A549 (cell line): ENCODE measurements at regions not wholly inside any gene's neighbourhood (a gene's known extent, or its start where the extent isn't known, plus 50 kb on each side); places are given as distances from the start of the nearest gene placed in this dataset.

Experiments
- ATAC-seq, 2 experiments: fragments of 200-7000 bp in 1 of 2; fragments of >200 bp in 1 of 2; cut with Nextera tagmentation in 1 of 2; cut with Tn5 transposase in 1 of 2; 3 replicates each; pipeline versions ENCODE4 v1.8.0 to v1.9.1; 2018 to 2020; ENCODE audit warnings: mild to moderate bottlenecking in 1 of 2, moderate library complexity in 1 of 2
- CTCF ChIA-PET: fragments of 300-600 bp; sonication (Branson Sonifier 250); formaldehyde crosslinking; extraction: SDS; loops from one replicate; lab custom pipeline; 2021; ENCODE audit warnings: antibody characterized with exemption, inconsistent platforms; lab: Yijun Ruan, JAX
- POLR2A ChIA-PET: fragments of 350-600 bp; formaldehyde crosslinking; extraction: SDS; loops from one replicate; lab custom pipeline; 2021; ENCODE audit warnings: antibody characterized with exemption, inconsistent platforms; lab: Yijun Ruan, JAX
- DNase-seq, 2 experiments: peaks; one replicate each; pipeline versions ENCODE4 v3.0.0 to v3.0.0-alpha.2; 2011 to 2016; ENCODE audit warnings: low read depth in 1 of 2, low spot score in 1 of 2
- FAIRE-seq: peaks from 2 replicates; lab custom pipeline; 2011; peaks lifted over from hg19 to GRCh38; lab: Jason Lieb, UNC
- H3K27ac ChIP-seq, 2 experiments: fragments of >200 bp; sonication (Bioruptor Twin); formaldehyde crosslinking; 3 replicates each; pipeline ENCODE4 v1.5.1; 2016 to 2017
- H3K4me1 ChIP-seq: fragments of >200 bp; sonication (Bioruptor Twin); formaldehyde crosslinking; 3 replicates; pipeline ENCODE4 v1.6.1; 2016
- H3K4me2 ChIP-seq: fragments of >200 bp; sonication (Bioruptor Twin); formaldehyde crosslinking; 3 replicates; pipeline ENCODE4 v1.6.1; 2016
- H3K4me3 ChIP-seq: fragments of >200 bp; sonication (Bioruptor Twin); formaldehyde crosslinking; 3 replicates; pipeline ENCODE4 v1.5.1; 2016
- H3K9me3 ChIP-seq: fragments of >200 bp; sonication (Bioruptor Twin); formaldehyde crosslinking; 3 replicates; pipeline ENCODE4 v1.6.1; 2016
- ATOH8 ChIP-seq: fragments of 250-450 bp; sonication (Bioruptor Pico); IDR thresholded peaks from 2 replicates; pipeline ENCODE4 v1.5.0; 2020; ENCODE audit warnings: low read depth, mild to moderate bottlenecking, moderate library complexity
- CBX8 ChIP-seq: fragments of 200-600 bp; sonication (generic); IDR thresholded peaks from 2 replicates; pipeline ENCODE4 v1.6.1; 2016
- CTCF ChIP-seq: fragments of >200 bp; sonication (Bioruptor Twin); formaldehyde crosslinking; IDR thresholded peaks from 3 replicates; pipeline ENCODE4 v1.5.1; 2016
- EHMT2 ChIP-seq: fragments of 200-600 bp; sonication (generic); IDR thresholded peaks from 2 replicates; pipeline ENCODE4 v1.6.1; 2016; ENCODE audit warnings: antibody characterized with exemption, low read depth, mild to moderate bottlenecking, moderate library complexity
- FOSB ChIP-seq: fragments of 250-450 bp; sonication (Bioruptor Pico); IDR thresholded peaks from 2 replicates; pipeline ENCODE4 v1.5.0; 2020; ENCODE audit warnings: mild to moderate bottlenecking, moderate library complexity
- FOSL2 ChIP-seq, 2 experiments: fragments of 450-650 bp in 1 of 2; fragments of >200 bp in 1 of 2; sonication (Bioruptor Twin) in 1 of 2; formaldehyde crosslinking; IDR thresholded peaks; 2 replicates each; pipeline versions ENCODE4 v1.5.0 to v1.6.1; 2016 to 2020; ENCODE audit warnings: mild to moderate bottlenecking in 1 of 2, moderate library complexity in 1 of 2
- GATA3 ChIP-seq: IDR thresholded peaks from 2 replicates; pipeline ENCODE4 v1.6.1; 2012; ENCODE audit warnings: borderline replicate concordance
- HEYL ChIP-seq: fragments of 250-450 bp; sonication (Bioruptor Pico); IDR thresholded peaks from 2 replicates; pipeline ENCODE4 v1.8.0; 2021; ENCODE audit warnings: mild to moderate bottlenecking, moderate library complexity
- JUNB ChIP-seq: fragments of >200 bp; sonication (Bioruptor Twin); formaldehyde crosslinking; IDR thresholded peaks from 2 replicates; pipeline ENCODE4 v1.6.1; 2016
- KDM1A ChIP-seq: fragments of 200-600 bp; sonication (generic); IDR thresholded peaks from 2 replicates; pipeline ENCODE4 v1.6.1; 2016; ENCODE audit warnings: low read depth, mild to moderate bottlenecking
- MAZ ChIP-seq: fragments of 150-350 bp; IDR thresholded peaks from 2 replicates; pipeline ENCODE4 v1.6.1; 2014; ENCODE audit warnings: antibody characterized with exemption, low read depth, low read length, borderline replicate concordance
- NFE2L2 ChIP-seq: fragments of 150-350 bp; conservative IDR thresholded peaks from 2 replicates; pipeline ENCODE4 v1.6.1; 2014; ENCODE audit warnings: low read length
- NR3C1 ChIP-seq: fragments of >200 bp; sonication (Bioruptor Twin); formaldehyde crosslinking; IDR thresholded peaks from 3 replicates; pipeline ENCODE4 v1.6.1; 2017
- PBX3 ChIP-seq: IDR thresholded peaks from 2 replicates; pipeline ENCODE4 v1.6.1; 2012
- RCOR1 ChIP-seq: fragments of 150-350 bp; IDR thresholded peaks from 2 replicates; pipeline ENCODE4 v1.6.1; 2014; ENCODE audit warnings: antibody characterized with exemption, low read length, low read depth
- RFX5 ChIP-seq: fragments of 450-650 bp; IDR thresholded peaks from 2 replicates; pipeline ENCODE4 v1.7.1; 2014; ENCODE audit warnings: antibody characterized with exemption, mild to moderate bottlenecking, moderate library complexity
- RNF2 ChIP-seq: fragments of 200-600 bp; sonication (generic); IDR thresholded peaks from 2 replicates; pipeline ENCODE4 v1.6.1; 2016; ENCODE audit warnings: low read depth, mild to moderate bottlenecking, antibody characterized with exemption, moderate library complexity, borderline replicate concordance
- SREBF2 ChIP-seq: fragments of 450-650 bp; IDR thresholded peaks from 2 replicates; pipeline ENCODE4 v1.6.1; 2014; ENCODE audit warnings: mild to moderate bottlenecking, moderate library complexity
- TFCP2L1 ChIP-seq: fragments of 250-450 bp; sonication (Bioruptor Pico); IDR thresholded peaks from 2 replicates; pipeline ENCODE4 v1.5.0; 2021; ENCODE audit warnings: mild to moderate bottlenecking
- USF2 ChIP-seq: fragments of 450-650 bp; IDR thresholded peaks from 2 replicates; pipeline ENCODE4 v1.6.1; 2014; ENCODE audit warnings: antibody characterized with exemption
- ZFP36 ChIP-seq: fragments of 450-650 bp; IDR thresholded peaks from 2 replicates; pipeline ENCODE4 v1.6.1; 2014; ENCODE audit warnings: borderline replicate concordance; ENCODE audit not compliant: partially characterized antibody
- ZNF302 ChIP-seq: fragments of 250-450 bp; sonication (Bioruptor Pico); IDR thresholded peaks from 2 replicates; pipeline ENCODE4 v1.9.0; 2021; ENCODE audit warnings: inconsistent platforms, mild to moderate bottlenecking, moderate library complexity
- WGBS: methylation state at CpG from one replicate; pipeline ENCODE4 v1.1.6; 2017; ENCODE audit errors: missing lambda C conversion rate; 5-methylcytosine and 5-hydroxymethylcytosine counted together

GRCh38 chr15:70387993-70388392, 290.3 kb upstream of the TLE3 start (continued):
- TF ChIP-seq PBX3: no peak
- TF ChIP-seq ZNF302 (CRISPR knock-in tag): no peak
- no peak for TF ChIP-seq GATA3
- no peak for TF ChIP-seq CBX8
- TF ChIP-seq RNF2: no peak
- TF ChIP-seq, all 56 proteins: peak for 0

DNA sequence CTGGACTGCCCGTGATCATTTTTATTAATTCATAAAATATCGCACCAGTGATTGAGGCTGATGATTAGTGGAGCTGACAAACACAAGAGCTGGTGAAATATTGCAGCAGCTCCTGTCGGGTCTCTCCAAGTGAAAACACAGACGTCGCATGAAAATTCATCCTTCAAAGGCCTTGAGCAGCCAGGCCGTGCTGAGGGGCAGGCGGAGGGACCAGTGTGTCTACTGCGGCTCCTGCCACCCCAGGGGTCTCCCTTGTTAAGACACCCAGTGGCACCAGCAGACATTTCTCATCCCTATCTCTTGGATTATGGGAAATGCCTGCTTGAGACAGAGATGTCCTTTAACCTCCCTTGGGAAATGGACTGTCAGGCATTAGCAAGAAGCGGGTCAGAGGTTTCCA, 289.4 kb upstream of the TLE3 start:
- Histone ChIP-seq H3K4me1 (no peaks in the 10 kb centered on the region), H3K27ac (no peak overlapping the region), H3K4me3 (no peak overlapping the region), H3K9me3 (peaks cover 3% of the 10 kb centered on the region; the same call in 1 of the 3 replicates), H3K4me2 (no peak overlapping the region)
- DNase-seq (no peak), FAIRE-seq (no peak), ATAC-seq (no peak)
- no peak for TF ChIP-seq NFE2L2
- TF ChIP-seq EHMT2: no peak
- no peak for TF ChIP-seq KDM1A
- no peak for TF ChIP-seq RFX5
- CTCF ChIA-PET: interaction anchor here (0.7 kb wide), 1 partner anchor 927 kb away, joined by 3 read pairs; no protein-coding TSS in a partner anchor
- POLR2A ChIA-PET: no interaction called here
- WGBS: 92% methylated on average over 9 of the region's 9 CpGs

GRCh38 chr15:70385711-70386110, 288.0 kb upstream of the TLE3 start:
- H3K4me1 ChIP-seq: no peaks in the 10 kb centered on the region
- no peak overlapping the region for H3K4me3 ChIP-seq
- WGBS: 93% methylated on average over 8 of the region's 8 CpGs
- H3K4me2 ChIP-seq: no peak overlapping the region
- DNase-seq: no peak
- TF ChIP-seq JUNB: no peak
- TF ChIP-seq KDM1A: no peak
- no peak for TF ChIP-seq USF2
- no peak for TF ChIP-seq CTCF
- no peak for TF ChIP-seq TFCP2L1 (CRISPR knock-in tag)
- no peak for TF ChIP-seq ATOH8
- no peak for TF ChIP-seq FOSL2 (IDR thresholded peaks at IDR 0.05)
- no peak for TF ChIP-seq FOSL2 (CRISPR knock-in tag; IDR thresholded peaks at IDR 0.05)
- TF ChIP-seq HEYL: no peak
- no peak for TF ChIP-seq RCOR1
- H3K27ac ChIP-seq: no peak overlapping the region
- no peak for FAIRE-seq
- POLR2A ChIA-PET: no interaction called here
- CTCF ChIA-PET: interaction anchor here (0.8 to 1.0 kb wide), 2 partner anchors 9 to 16 kb away, joined by 3 read pairs; no protein-coding TSS in a partner anchor
- ATAC-seq: no peak
- 0 out of 3 replicates have a peak, but pooled peaks cover under 1% of the 10 kb centered on the region for H3K9me3 ChIP-seq

- DNase-seq (no peak), ATAC-seq (no peak), FAIRE-seq (no peak)
- H3K4me1 ChIP-seq: no peaks in the 10 kb centered on the region
- H3K4me3 ChIP-seq: no peak overlapping the region
- POLR2A ChIA-PET: no interaction called here
- CTCF ChIA-PET: interaction anchor here (0.8 to 1.3 kb wide), 4 partner anchors 8 to 75 kb away, joined by 3 to 4 read pairs (median 3); no protein-coding TSS in a partner anchor
- no peak overlapping the region for H3K27ac ChIP-seq
- H3K9me3 ChIP-seq: no peaks in the 10 kb centered on the region
- WGBS: 53% methylated on average over 6 of the region's 6 CpGs
- no peak overlapping the region for H3K4me2 ChIP-seq
- TF ChIP-seq SREBF2 (no peak), ZFP36 (no peak), NR3C1 (no peak), MAZ (no peak), FOSB (CRISPR knock-in tag) (no peak)
Measured at GRCh38 chr15:70385052-70385451, 287.3 kb upstream of the TLE3 start.
